ENCODE measurements at regions not wholly inside any gene's neighbourhood (a gene's known extent, or its start where the extent isn't known, plus 50 kb on each side); places are given as distances from the start of the nearest gene placed in this dataset.
A peak's percentile ranks its signal among the peaks of the same experiment; 100 is the strongest.

GRCh38 chr7:34277016-34277802, 371.9 kb downstream of the BMPER start:
- no peak for DNase-seq

DNA sequence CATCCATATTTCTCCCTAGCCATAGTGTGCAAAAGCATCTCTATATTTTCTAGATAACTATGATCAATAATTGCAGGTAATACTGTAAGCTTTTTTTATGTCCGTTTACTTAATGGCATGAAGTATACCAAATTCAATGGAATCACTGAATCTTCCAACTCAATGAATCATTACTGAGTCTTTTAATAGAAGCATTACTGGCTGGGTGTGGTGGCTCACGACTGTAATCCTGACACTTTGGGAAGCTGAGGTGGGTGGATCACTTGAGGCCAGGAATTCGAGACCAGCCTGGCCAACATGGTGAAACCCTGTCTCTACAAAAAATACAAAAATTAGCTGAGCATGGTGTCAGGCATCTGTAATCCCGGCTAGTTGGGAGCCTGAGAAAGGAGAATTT, 372.5 kb downstream of the BMPER start:
- DNase-seq: no peak

DNA sequence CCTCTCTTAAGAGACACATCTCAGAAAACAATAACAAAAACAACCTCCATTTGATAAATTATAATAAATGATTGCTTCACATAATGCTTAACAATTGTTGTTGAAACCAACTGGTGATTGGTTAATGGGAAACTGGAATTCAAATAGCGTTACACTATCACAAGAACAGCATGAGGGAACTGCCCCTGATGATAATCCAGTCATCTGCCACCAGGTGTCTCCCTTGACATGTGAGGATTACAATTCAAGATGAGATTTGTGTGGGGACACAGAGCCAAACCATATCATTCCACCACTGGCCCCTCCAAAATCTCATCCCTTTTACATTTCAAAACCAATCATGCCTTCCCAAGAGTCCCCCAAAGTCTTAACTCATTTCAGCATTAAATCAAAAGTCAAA, 375.9 kb downstream of the BMPER start:
- DNase-seq: no peak

GRCh38 chr7:34282271-34282670, 375.7 kb upstream of the NPSR1 start:
- no peak for DNase-seq

GRCh38 chr7:34296663-34297062, 361.4 kb upstream of the NPSR1 start:
- no peak for DNase-seq

DNA sequence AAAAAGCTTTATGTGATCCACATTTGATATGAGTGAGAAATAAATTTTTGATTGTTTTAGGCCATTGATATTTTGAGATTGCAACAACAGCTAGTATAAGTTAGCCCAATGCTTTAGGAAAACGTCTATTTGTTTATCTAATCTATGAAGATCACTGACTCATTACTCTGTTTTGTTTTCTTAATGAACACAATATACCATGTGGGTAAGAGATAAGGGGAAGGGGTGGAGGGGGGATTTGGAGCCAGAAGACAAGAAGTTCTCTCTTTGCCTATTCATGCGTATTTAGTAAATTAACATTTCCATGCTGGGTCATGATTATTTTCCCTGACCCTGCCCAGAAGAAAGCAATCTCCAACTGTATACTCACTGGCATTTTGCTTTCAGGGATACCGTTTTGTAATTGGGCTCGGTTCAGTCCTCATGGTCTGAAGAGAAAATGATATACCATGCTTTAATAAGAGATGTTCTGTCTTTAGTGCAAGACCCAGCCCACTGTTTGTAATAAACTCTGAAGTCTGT, 359.5 kb upstream of the NPSR1 start:
- no peak for DNase-seq

DNA sequence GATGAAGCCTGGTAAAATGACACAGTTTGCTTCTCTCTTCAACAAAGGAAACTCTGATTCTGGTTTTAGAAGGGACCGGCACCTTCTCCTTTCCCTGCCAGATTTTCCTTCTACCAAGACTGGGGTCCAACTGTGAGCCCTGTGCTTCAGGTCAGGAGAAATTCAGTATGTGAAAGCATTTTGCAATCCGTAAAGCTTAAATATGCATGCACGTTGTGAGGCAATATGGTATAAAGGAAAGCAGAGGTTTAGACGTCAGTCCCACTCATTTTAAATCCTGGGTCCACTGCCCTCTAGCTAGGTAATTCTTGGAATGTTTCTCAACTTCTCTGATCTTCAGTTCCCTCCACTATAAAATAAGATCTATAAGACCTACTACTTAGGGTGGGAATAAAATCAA, 359.0 kb upstream of the NPSR1 start:
- DNase-seq: no peak

- no peak for DNase-seq
These were observed 350.5 kb upstream of the NPSR1 start for GRCh38 chr7:34307540-34307939.

DNA sequence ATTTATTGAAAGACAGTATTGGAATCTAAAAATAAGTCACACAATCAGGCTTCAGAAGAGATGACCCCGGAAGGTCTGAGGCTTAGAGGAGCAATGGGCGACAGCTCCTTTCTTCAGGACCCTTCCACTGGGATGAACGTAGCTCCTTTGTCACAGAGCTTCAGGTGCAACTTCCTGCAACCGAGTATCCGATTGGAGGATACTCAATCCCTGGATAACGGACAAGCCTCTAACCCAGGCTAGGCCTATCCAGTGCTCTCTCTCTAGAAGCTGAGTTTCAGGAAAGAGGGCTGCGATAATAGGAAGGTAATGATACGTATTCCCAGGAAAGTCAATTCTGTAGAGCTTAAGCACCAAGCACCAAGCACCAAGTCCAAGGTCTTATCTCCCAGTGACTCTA, 349.4 kb upstream of the NPSR1 start:
- no peak for DNase-seq

DNA sequence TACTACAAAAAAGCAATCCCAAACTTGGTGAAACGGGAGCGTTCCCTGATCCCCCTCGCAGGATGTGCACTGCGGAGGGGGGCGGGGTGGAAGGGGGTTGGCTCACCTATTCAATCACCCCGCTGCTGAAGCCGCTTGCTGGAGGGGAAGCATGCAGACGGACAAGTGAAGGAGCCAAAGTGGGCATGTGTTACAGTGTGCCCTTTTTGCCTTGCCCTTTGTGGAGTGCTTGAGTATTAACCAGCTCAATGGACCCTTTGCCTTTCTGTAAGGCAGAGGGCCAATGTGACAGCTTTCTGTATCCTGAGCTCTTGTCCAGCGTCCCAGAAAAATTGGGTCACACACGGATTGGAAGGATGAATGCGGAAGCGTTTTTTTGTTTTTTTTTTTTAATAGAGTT, 348.9 kb upstream of the NPSR1 start:
- DNase-seq: no peak

DNA sequence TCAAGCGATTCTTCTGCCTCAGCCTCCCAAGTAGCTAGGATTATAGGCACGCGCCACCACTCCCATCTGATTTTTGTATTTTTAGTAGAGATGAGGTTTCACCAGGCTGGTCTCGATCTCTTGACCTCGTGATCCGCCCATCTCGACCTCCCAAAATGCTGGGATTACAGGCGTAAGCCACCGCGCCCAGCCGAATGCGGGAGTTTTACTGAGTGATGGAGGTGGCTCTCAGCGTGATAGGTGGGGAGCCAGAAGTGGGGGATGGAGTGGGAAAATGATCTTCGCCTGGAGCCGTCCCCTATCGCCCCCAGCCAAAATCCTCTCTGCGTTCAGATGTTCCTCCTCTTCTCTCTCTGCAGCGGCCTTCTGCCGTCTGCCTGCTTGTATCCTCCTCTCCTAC, 348.4 kb upstream of the NPSR1 start:
- no peak for DNase-seq

DNA sequence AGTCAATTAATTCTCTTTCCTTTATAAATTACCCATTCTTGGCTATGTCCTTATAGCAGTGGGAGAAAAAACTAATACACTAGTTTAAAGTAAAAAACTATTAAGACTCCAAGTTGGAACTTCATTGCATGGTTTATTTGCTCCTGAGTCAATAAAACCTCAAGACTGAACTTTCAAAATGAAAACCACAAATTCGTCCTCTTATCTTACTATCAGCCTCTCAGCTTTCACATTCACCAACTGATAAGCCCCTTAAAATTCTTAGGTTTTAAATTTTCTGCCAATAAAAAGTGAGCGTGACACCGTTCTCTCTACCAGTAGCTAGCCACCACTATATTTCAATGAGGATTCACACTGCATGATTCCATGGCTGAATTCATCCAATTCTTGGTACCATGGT, 346.4 kb upstream of the NPSR1 start:
- no peak for DNase-seq

- no peak for DNase-seq
These were observed 345.4 kb upstream of the NPSR1 start for GRCh38 chr7:34312624-34313023.

DNA sequence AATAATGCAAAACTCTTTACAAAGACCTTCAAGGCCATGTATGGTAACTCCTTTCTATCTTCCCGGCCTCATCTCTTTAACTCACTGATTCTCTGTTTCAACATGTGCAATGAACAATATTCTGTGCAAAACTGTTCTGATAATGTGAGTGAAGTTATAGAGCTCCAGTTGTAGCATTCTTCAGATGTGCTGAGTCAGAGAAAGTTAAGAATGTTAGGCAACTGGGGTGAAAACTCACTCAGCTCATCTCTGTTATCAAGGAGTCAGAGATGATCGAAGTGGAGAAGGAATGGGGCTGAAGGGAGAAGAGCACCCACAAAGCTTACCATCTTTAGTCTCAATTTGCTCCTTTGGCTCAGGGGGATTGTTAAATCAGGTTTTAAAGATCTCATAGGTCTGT, 344.7 kb upstream of the NPSR1 start:
- DNase-seq: no peak

- no peak for DNase-seq
These were observed 343.0 kb upstream of the NPSR1 start for GRCh38 chr7:34315032-34315431.

GRCh38 chr7:34317039-34317438, 341.0 kb upstream of the NPSR1 start:
- DNase-seq: no peak

GRCh38 chr7:34320412-34320811, 337.6 kb upstream of the NPSR1 start:
- no peak for DNase-seq

DNA sequence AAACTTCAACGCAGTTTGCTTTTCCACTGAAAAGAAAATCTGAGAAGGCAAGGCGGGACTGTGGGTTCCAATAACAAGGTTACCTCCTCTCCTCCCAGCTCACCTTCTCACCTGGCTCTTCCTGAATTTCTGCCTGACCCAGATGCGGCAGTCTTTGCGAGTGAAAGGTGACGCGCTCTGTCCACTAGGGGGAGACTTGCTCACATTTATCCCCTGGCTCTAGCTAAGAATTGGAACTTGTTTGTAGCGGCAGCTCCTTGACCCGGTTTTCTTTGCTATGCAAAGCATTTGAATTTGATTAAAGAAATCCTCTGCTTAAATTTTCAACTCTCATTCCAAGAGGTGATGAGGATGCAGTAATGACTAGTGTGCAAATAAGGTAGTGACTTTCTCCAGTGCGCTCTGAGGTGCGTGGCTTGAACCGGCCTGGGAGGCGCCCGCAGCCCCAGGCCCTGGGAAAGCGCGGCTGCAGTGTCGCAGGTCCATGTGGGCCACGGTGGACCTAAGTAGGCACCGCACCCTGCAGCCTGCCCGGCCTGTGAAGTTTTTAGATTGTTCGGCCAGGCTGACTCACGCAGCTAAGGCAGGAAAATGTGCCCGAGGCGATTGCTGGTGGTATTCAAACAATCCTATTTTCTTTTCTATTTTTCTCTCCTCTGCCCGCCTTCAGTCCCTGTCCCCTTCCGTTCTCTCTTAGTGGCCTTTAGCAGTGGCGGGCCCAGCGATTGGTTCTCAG, 336.9 kb upstream of the NPSR1 start:
- DNase-seq: peak; percentile 89

DNA sequence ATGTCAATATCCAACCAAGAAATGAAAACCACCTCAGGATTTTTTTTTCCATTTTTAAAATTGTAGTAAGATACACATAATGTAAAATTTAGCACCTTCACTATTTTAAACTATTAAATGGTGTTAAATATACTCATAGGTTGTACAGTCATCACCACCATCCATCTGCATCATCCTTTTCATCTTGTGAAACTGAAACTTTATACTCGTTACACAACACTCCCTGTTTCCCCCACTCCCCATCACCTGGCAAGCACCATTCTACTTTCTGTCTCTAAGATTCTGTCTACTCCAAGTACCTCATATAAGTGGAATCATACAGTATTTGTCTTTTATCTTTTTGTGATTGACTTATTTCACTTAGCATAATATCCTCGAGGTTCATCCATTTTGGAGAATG, 335.2 kb upstream of the NPSR1 start:
- no peak for DNase-seq

GRCh38 chr7:34327681-34328080, 330.3 kb upstream of the NPSR1 start:
- no peak for DNase-seq

DNA sequence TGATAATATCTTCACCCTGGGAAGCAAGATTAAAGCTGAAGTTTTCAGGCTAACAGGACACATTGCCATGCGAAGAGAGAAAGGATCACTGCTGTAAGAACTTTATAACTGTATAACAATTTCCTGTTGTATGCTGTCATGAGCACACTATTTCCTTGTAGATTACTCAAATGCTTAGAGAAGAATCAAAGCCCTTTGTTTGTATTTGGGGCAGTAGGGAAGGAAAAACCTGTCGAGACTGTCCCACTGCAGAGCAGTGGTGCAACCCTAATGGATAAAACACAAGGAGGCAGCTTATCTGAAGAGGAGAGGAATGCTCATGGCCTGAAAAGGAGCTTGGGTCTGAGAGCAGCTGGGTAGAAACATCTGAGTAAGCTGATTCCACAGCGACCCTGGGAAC, 327.7 kb upstream of the NPSR1 start:
- no peak for DNase-seq

DNA sequence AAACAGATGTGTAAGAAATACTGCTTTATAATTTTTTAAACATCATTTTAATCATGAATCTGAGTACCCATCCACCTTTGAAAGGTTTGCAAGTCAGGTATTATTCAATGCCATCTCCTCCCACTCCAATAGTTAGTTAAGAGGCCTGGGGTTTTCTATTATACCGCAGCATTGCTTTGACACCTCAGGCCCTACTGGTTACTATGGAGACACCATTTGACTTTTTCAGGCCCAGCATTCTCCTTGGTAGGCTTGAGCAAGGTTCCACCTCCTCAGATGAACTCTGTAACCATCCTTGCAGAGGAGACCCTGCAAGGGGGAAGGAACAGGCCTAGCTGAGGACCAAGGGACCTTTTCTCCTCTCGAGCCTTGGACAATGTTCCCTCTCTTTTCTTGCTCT, 326.9 kb upstream of the NPSR1 start:
- no peak for DNase-seq

- peak; percentile 28 for DNase-seq
These were observed 326.0 kb upstream of the NPSR1 start for GRCh38 chr7:34332006-34332405.

GRCh38 chr7:34333184-34333583, 324.8 kb upstream of the NPSR1 start:
- DNase-seq: no peak

- no peak for DNase-seq
These were observed 324.1 kb upstream of the NPSR1 start for GRCh38 chr7:34333925-34334324.
